Choroid plexus epithelial cell (primary cell): ENCODE measurements at regions not wholly inside any gene's neighbourhood (a gene's known extent, or its start where the extent isn't known, plus 50 kb on each side); places are given as distances from the start of the nearest gene placed in this dataset.

Experiments used
- DNase-seq: peaks from one replicate; pipeline ENCODE4 v3.0.0-alpha.2; 2010; ENCODE audit warnings: low read depth
- H3K4me3 ChIP-seq: 2 replicates; pipeline ENCODE4 v1.5.1; 2011; ENCODE audit warnings: low read depth, mild to moderate bottlenecking, control low read depth, low read length, moderate library complexity
- CTCF ChIP-seq: conservative IDR thresholded peaks from 2 replicates; pipeline ENCODE4 v1.5.1; 2011; ENCODE audit warnings: low read depth, mild to moderate bottlenecking, control low read depth, inconsistent platforms, low read length, moderate library complexity

GRCh38 chr7:82616059-82616728 is 172.6 kb upstream of the CACNA2D1 start:
- no peak for DNase-seq
- H3K4me3 ChIP-seq: no peak overlapping the region
- TF ChIP-seq CTCF: no peak

- no peak overlapping the region for H3K4me3 ChIP-seq
- no peak for DNase-seq
- TF ChIP-seq CTCF: no peak
These were observed 171.9 kb upstream of the CACNA2D1 start for GRCh38 chr7:82615527-82615926.

- H3K4me3 ChIP-seq: no peak overlapping the region
- no peak for TF ChIP-seq CTCF
- no peak for DNase-seq
These were observed 166.2 kb upstream of the CACNA2D1 start for GRCh38 chr7:82609746-82610145.

GRCh38 chr7:82605247-82605864 is 161.8 kb upstream of the CACNA2D1 start:
- H3K4me3 ChIP-seq: no peak overlapping the region
- DNase-seq: peak; percentile 74
- TF ChIP-seq CTCF: peak; percentile 70

- DNase-seq: no peak
- no peak overlapping the region for H3K4me3 ChIP-seq
- TF ChIP-seq CTCF: no peak
These were observed 158.5 kb upstream of the CACNA2D1 start for GRCh38 chr7:82602066-82602465.

GRCh38 chr7:82600531-82600930 is 157.0 kb upstream of the CACNA2D1 start:
- TF ChIP-seq CTCF: peak; percentile 40
- peak; percentile 48 for DNase-seq
- H3K4me3 ChIP-seq: no peak overlapping the region

- DNase-seq: no peak
These were observed 156.3 kb upstream of the CACNA2D1 start for GRCh38 chr7:82599895-82600294.

More at GRCh38 chr7:82599895-82600294, 156.3 kb upstream of the CACNA2D1 start:
- TF ChIP-seq CTCF: no peak
- no peak overlapping the region for H3K4me3 ChIP-seq
